GM20000 (cell line): ENCODE measurements at regions not wholly inside any gene's neighbourhood (a gene's known extent, or its start where the extent isn't known, plus 50 kb on each side); places are given as distances from the start of the nearest gene placed in this dataset.
"Not testable (repeated sequence)": the region's sequence is repeated elsewhere in the genome, so short reads cannot be mapped to it uniquely, and the experiment has no call there.

ENCODE experiments used
- DNase-seq: peaks from one replicate; pipeline ENCODE4 v3.0.0; 2012; ENCODE audit warnings: low spot score
- TF ChIP-seq, protein P1 (sequence below): IDR thresholded peaks from 2 replicates; pipeline ENCODE4 v1.5.1; 2012; ENCODE audit warnings: mild to moderate bottlenecking, control low read depth; ENCODE audit errors: extremely low read depth, missing control alignments

DNA sequence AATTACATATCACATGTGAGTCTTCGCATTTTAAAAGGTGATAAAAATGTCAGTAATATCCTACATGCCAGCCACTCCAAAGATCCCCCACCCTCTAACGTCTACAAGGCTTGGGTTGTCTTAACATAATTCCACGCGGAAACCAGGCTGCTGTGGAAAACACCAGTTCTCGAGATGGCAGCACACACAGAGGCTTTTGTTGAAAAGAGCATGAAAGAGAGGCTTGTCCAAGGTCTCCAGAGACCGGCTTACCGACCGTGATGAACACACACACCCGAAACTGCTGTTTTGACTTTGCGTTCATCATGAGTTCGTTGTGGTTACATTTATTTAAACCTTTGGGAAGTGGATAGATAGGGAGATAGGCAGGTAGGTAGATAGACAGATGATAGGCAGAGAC, 87.9 kb downstream of the CRLF2 start:
- no peak for DNase-seq
- TF ChIP-seq, protein P1, sequence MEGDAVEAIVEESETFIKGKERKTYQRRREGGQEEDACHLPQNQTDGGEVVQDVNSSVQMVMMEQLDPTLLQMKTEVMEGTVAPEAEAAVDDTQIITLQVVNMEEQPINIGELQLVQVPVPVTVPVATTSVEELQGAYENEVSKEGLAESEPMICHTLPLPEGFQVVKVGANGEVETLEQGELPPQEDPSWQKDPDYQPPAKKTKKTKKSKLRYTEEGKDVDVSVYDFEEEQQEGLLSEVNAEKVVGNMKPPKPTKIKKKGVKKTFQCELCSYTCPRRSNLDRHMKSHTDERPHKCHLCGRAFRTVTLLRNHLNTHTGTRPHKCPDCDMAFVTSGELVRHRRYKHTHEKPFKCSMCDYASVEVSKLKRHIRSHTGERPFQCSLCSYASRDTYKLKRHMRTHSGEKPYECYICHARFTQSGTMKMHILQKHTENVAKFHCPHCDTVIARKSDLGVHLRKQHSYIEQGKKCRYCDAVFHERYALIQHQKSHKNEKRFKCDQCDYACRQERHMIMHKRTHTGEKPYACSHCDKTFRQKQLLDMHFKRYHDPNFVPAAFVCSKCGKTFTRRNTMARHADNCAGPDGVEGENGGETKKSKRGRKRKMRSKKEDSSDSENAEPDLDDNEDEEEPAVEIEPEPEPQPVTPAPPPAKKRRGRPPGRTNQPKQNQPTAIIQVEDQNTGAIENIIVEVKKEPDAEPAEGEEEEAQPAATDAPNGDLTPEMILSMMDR: no peak

- not testable (repeated sequence) for DNase-seq
Observed at GRCh38 chrX:1122851-1123250, 89.6 kb downstream of the CRLF2 start.

- TF ChIP-seq, protein P1: no peak
- no peak for DNase-seq
Observed at GRCh38 chrX:1119275-1119674, 93.2 kb downstream of the CRLF2 start.

- TF ChIP-seq, protein P1: no peak
- DNase-seq: no peak
Observed at GRCh38 chrX:1118572-1119199, 93.8 kb downstream of the CRLF2 start.

DNA sequence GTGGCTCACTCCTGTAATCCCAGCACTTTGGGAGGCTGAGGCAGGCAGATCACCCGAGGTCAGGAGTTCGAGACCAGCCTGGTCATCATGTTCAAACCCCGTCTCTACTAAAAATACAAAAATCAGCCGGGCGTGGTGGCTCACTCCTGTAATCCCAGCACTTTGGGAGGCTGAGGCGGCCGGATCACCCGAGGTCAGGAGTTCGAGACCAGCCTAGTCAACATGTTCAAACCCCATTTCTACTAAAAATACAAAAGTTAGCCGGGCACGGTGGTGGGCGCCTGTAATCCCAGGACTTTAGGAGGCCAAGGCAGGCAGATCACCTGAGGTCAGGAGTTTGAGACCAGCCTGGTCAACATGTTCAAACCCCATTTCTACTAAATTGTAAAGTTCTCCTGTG, 97.0 kb downstream of the CRLF2 start:
- not testable (repeated sequence) for DNase-seq

DNA sequence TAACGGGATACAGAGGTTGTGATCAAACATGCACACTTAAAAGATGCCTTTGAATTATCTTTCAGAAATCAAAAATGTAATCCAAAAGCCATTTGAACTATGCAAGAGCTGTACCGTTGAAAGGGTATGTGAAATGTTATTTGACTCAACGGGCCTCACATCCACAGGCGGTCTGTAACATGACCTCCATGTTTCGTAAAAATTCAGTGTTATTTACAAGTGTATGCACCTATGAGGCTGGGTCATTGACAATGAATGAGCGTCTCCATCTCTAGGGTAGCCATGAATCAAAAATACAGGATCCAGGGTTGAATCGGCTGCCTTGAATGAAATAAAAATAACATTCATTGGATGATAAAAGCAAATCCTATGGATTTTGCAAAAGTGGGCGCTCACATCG, 100.1 kb downstream of the CRLF2 start:
- no peak for DNase-seq
- TF ChIP-seq, protein P1: no peak

- TF ChIP-seq, protein P1: no peak
- no peak for DNase-seq
Observed at GRCh38 chrX:1111601-1112300, 100.7 kb downstream of the CRLF2 start.

DNA sequence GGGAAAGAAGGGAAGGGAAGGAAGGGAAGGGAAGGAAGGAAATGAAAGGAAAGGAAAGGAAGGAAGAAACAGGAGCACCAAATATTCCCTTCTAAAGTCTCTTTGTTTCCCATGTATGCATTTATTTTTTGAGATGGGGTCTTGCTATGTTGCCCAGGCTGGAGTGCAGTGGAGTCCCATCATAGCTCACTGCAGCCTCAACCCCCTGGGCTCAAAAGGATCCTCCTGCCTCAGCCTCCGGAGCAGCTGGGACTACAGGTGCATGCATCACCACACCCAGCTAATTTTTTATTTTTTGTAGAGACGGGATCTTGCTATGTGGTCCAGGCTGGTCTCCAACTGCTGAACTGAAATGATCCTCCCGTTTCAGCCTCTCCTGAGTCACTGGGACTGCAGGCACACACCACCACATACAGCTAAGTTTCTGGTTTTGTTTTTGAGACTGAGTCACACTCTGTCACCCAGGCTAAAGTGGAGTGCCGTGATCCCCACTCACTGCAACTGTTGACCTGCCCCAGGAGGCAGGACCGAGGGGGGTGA, 102.8 kb downstream of the CRLF2 start:
- DNase-seq: no peak
- TF ChIP-seq, protein P1: no peak
